WTC11 (cell line): ENCODE measurements at regions not wholly inside any gene's neighbourhood (a gene's known extent, or its start where the extent isn't known, plus 50 kb on each side); places are given as distances from the start of the nearest gene placed in this dataset.

Experiments used
- AR ChIP-seq: fragments of 250-450 bp; sonication (Bioruptor Pico); IDR thresholded peaks from 2 replicates; pipeline ENCODE4 v1.9.0; 2021; ENCODE audit warnings: mild to moderate bottlenecking
- CBFB ChIP-seq: sonication (generic); formaldehyde crosslinking; IDR thresholded peaks from 2 replicates; pipeline ENCODE4 v1.8.1; 2022; ENCODE audit warnings: mild to moderate bottlenecking, low read depth, missing genetic modification reagents
- CTCF ChIP-seq: fragments of 200-600 bp; IDR thresholded peaks from 2 replicates; pipeline ENCODE4 v1.8.0; 2022; ENCODE audit warnings: antibody characterized with exemption
- ESRRA ChIP-seq: sonication (generic); formaldehyde crosslinking; IDR thresholded peaks from 2 replicates; pipeline ENCODE4 v1.8.1; 2022; ENCODE audit warnings: mild to moderate bottlenecking, missing genetic modification reagents, borderline replicate concordance
- ETV6 ChIP-seq: sonication (generic); formaldehyde crosslinking; IDR thresholded peaks from 2 replicates; pipeline ENCODE4 v1.8.1; 2022; ENCODE audit warnings: mild to moderate bottlenecking, missing genetic modification reagents
- MAX ChIP-seq: sonication (generic); formaldehyde crosslinking; IDR thresholded peaks from 2 replicates; pipeline ENCODE4 v1.8.0; 2022; ENCODE audit warnings: mild to moderate bottlenecking, missing genetic modification reagents
- PRDM15 ChIP-seq: sonication (generic); formaldehyde crosslinking; IDR thresholded peaks from 2 replicates; pipeline ENCODE4 v1.8.0; 2022; ENCODE audit warnings: missing genetic modification reagents
- TEAD1 ChIP-seq: sonication (generic); formaldehyde crosslinking; IDR thresholded peaks from 2 replicates; pipeline ENCODE4 v1.8.0; 2022; ENCODE audit warnings: mild to moderate bottlenecking, missing genetic modification reagents
- ZNF512 ChIP-seq: sonication (generic); formaldehyde crosslinking; IDR thresholded peaks from 2 replicates; pipeline ENCODE4 v1.8.1; 2022; ENCODE audit warnings: missing genetic modification reagents, borderline replicate concordance

- TF ChIP-seq ETV6 (CRISPR knock-in tag) (no peak), CTCF (no peak), CBFB (CRISPR knock-in tag) (no peak), ZNF512 (CRISPR knock-in tag) (no peak), ESRRA (CRISPR knock-in tag) (no peak), MAX (CRISPR knock-in tag) (no peak), AR (CRISPR knock-in tag) (no peak), TEAD1 (no peak), PRDM15 (CRISPR knock-in tag) (no peak)
Measured at GRCh38 chr3:163541629-163542028, 1536.7 kb downstream of the SI start.
